Pons (tissue), 1 donor: ENCODE measurements at regions not wholly inside any gene's neighbourhood (a gene's known extent, or its start where the extent isn't known, plus 50 kb on each side); places are given as distances from the start of the nearest gene placed in this dataset.
A peak's percentile ranks its signal among the peaks of the same experiment; 100 is the strongest.
"Not testable (repeated sequence)": the region's sequence is repeated elsewhere in the genome, so short reads cannot be mapped to it uniquely, and the experiment has no call there.

ENCODE experiments used
- DNase-seq: peaks from one replicate; pipeline ENCODE4 v3.0.0-alpha.2; 2016; ENCODE audit warnings: low spot score

DNA sequence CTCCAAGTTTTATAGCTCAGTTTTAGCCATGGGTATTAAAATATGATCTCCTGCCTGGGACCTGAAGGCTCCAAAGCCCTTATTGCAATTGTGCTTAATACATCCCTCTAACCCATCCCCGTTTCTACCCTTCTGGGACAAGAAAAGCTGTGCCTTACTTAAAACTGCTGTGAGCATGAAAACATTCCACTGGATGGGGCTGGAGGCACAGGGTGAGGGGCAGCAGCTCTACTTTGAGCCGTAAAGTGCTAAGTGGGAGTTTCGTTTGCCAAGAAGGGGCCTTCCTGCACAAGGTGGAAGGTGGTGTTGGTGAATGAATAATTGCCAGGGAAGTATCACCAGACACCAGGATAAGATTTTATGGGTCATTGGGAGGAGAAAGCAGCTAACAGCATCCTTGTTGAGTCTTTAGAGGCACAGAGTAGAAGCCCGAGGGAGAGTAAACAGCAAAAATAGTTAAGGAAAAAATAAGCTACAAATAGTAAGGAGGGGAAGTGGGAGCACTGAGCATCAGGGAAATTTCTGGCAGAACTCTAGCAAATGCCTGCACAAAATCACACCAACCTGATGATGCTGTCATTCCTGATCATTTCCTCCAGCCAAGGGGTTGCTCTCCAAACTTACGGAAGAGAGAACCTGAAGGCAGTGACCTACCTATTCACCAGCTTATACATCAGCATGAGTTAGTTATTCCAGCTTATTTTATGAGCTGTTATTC lies 218.4 kb downstream of the MREG start:
- no peak for DNase-seq

- peak; percentile 82 for DNase-seq
Measured at GRCh38 chr2:215793747-215794595, 219.4 kb downstream of the MREG start.

GRCh38 chr2:215791481-215791937 lies 221.8 kb downstream of the MREG start:
- no peak for DNase-seq

- no peak for DNase-seq
Measured at GRCh38 chr2:215790523-215791421, 222.6 kb downstream of the MREG start.

GRCh38 chr2:215787565-215788178 lies 225.7 kb downstream of the MREG start:
- no peak for DNase-seq

DNA sequence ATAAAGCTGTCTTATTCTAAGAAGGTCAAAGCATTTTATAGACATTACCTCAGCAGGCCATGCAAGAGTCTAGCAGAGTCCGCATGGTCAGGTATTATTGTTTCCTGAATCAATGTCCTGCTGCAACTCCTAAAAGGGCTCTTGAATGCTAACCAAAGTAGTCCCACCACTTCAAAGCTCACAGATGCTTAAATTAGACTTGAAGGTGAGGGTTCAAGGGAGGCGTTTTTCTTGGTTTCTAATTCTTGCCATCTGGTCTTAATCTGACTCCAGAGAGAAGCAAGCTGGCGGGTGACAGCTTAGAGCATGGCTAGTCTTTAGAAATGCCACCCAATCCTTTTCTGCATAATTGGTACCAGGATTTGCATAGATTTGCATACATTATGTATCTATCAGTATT lies 226.3 kb downstream of the MREG start:
- DNase-seq, result no peak

DNA sequence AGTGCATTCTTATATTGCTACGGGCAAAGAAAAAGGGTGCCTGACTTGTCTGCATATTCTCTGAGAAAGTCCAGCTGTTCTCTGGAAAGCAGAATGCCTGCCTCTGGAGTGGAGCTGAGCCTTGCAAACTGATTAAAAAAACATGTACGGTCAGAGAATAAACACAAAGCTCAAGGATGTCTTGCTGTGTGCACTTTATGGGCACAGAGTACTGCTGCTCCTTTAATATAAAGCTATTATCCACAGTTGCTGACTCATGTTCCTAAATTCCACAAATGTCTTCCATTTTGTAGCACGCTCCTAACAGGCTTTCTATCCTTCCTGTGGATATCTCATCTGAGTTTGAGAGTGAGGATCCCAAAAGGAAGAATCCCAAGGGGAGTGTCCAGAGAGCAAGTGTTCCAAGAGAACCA lies 229.0 kb downstream of the MREG start:
- DNase-seq, result no peak

DNA sequence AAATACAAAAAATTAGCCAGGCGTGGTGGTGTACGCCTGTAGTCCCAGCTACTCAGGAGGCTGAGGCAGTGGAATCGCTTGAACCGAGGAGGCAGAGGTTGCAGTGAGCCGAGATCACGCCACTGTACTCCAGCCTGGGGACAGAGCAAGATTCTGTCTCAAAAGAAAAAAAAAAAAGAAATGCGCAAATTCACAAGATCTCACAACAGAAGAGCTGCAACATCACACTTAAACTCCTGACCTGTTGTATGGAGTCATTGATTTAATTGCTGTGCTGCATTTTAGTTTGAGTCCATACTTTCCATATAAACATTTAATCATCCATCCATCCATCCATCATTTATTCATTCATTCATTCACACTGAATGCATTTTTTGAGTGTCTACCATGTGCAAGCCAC lies 229.7 kb downstream of the MREG start:
- DNase-seq, result not testable (repeated sequence)

GRCh38 chr2:215782965-215783364 lies 230.4 kb downstream of the MREG start:
- no peak for DNase-seq

GRCh38 chr2:215782295-215782694 lies 231.1 kb downstream of the MREG start:
- no peak for DNase-seq

- no peak for DNase-seq
Measured at GRCh38 chr2:215780907-215781685, 232.3 kb downstream of the MREG start.

- no peak for DNase-seq
Measured at GRCh38 chr2:215780313-215780712, 233.0 kb downstream of the MREG start.

DNA sequence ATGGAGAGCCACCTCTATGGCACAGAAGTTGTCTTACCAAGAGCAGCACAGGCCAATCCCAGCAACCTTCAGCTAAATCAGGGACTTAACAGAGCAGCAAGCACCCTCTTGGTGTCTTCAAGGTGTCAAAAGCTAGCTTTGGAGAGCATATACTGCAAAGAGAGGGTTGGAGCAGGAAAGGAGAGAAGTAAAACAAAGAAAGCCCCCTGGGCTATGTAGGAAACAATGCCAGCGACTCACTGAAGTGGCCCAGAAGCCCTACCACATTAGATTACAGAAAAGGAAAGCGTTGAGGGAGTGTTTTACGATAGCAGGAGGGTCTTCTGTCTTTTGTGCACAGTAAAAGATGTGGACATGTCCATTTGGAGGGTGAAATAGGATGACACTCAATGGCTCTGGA lies 233.4 kb downstream of the MREG start:
- DNase-seq, result no peak

GRCh38 chr2:215777465-215778044 lies 235.8 kb downstream of the MREG start:
- DNase-seq, result no peak

- DNase-seq, result no peak
Measured at GRCh38 chr2:215775106-215775505, 238.2 kb downstream of the MREG start.

GRCh38 chr2:215773728-215774127 lies 239.6 kb downstream of the MREG start:
- no peak for DNase-seq

DNA sequence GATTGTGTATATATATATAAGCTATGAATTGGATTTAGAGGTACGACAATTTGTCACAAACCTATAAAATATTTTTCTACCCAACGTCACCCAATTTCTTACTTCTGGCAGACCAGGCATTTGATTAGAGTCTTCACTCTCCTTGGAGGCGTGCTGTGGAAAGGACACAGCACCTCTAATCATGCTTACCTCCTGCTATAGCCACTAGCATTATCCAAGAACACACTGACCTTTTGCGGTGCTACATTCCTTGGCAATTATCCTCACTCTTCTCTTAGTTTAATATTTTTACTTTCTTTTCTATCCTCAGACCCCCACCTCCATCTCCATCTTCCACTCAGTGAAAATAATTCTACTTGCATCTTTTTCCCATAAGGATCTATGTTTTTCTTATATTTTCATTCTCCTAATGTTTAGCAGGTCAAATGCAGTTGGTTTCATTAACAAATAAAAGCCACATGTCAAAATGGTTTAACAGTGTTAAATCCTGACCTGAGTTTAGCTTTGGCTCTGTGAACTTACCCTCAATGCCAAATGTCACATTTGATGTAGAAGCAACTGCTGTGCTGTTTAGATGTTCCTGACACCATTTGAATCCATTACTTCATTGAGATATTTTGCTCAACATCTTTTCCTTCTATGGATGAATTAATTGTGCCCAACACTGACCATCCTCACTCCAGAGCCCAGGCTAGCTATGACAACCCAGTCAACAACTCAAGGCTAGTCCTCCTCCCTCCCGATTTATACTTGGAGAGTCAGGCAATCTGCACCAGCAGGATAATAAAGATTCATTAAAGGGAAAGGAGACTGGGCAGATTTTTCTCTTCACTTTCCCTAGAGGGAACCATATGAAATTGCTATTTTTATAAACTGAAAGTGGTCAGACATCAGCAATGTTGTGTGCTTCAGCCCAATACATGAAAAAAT lies 240.5 kb downstream of the MREG start:
- no peak for DNase-seq

DNA sequence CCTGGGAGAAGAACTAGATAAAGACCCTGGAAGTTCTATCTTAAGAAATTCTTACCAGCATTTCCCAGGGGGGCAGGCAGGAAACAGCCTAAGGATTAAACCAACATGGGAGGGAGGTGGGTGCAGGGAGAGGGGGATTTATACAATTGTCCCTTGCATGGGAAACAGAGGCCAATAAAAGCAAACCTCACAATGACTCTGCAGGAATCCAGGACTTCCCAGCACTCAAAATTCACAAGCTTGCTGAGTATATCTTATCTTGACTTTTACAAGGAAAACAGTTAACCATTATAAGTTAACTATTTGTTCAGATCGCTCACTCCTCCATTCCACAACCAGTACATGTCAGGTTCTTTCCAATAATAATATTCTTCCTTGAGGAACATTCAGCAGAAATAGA lies 241.3 kb downstream of the MREG start:
- DNase-seq, result no peak

DNA sequence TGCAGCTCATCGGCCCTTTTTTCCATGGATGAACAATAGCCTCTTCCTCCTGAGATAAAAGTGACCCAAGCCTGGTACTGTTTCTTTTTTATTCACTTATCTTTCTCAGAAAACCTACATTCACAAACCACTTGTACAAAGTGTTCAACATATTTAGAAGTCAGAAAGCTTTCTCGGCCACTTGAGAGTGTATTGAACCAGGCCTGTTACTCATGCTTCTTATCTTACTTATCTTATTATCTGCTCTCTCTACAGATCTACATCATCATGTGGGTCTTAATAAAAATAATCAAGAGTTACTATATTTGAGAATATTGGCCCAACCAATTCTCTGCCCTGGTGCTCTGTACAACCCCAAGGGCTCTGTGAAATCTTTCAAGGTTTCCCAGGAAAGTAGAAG lies 242.1 kb downstream of the MREG start:
- DNase-seq, result no peak

- no peak for DNase-seq
Measured at GRCh38 chr2:215770668-215771067, 242.7 kb downstream of the MREG start.
